Activated naive CD8-positive, alpha-beta T cell (primary cell): ENCODE measurements at regions not wholly inside any gene's neighbourhood (a gene's known extent, or its start where the extent isn't known, plus 50 kb on each side); places are given as distances from the start of the nearest gene placed in this dataset.

Experiments
- H3K27ac Mint-ChIP-seq: one replicate; pipeline ENCODE4 v1.8.0; 2021; ENCODE audit warnings: mixed read lengths
- H3K27me3 Mint-ChIP-seq: one replicate; pipeline ENCODE4 v1.8.0; 2021; ENCODE audit warnings: mixed read lengths
- H3K36me3 Mint-ChIP-seq: one replicate; pipeline ENCODE4 v1.8.0; 2021; ENCODE audit warnings: mixed read lengths
- H3K4me1 Mint-ChIP-seq: one replicate; pipeline ENCODE4 v1.8.0; 2021; ENCODE audit warnings: low read depth, mixed read lengths
- H3K4me3 Mint-ChIP-seq: one replicate; pipeline ENCODE4 v1.8.0; 2021; ENCODE audit warnings: mild to moderate bottlenecking, mixed read lengths
- H3K9me3 Mint-ChIP-seq: one replicate; pipeline ENCODE4 v1.8.0; 2021; ENCODE audit warnings: low read depth, mixed read lengths

DNA sequence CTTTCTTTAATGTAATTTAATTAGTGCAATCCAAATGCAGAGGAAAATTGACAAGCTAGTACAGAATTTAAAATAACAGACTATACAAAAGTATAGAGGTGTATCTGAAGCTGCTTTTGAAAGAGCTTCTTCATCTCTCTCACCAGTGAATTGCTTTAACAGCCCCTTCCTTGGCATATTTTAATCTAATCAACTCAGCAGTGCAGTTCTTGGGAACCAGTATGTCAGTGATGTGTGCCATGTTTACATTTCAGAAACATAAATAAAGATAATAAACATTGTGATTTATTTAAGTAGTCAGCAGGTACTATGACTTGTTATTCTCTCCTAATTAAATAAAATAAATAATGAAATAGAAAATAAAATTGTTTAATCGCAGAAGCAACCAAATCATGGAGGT lies 1260.6 kb downstream of the NCAM2 start:
- no peaks in the 10 kb centered on the region for H3K4me1 Mint-ChIP-seq
- no peak overlapping the region for H3K4me3 Mint-ChIP-seq
- H3K27me3 Mint-ChIP-seq = no peaks in the 10 kb centered on the region
- no peaks in the 10 kb centered on the region for H3K36me3 Mint-ChIP-seq
- no peaks in the 10 kb centered on the region for H3K9me3 Mint-ChIP-seq
- H3K27ac Mint-ChIP-seq = no peak overlapping the region

DNA sequence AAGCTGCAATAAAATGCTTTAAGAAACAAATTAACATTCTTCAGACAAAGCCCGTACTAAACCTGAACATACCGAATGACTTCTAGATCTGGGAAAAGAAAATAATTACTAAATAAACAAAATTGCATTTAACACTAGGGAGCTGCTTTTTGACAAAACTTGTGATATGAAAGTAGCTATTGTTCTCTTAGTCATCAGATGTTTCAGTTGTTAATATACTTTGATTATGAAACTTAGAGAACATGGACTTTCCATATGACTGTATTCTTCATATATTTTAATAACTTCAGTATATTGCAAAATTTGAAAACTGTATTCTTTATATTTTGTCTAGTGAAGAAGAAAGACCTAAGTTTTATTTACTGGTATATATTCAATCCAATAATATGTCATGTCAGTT lies 1262.1 kb downstream of the NCAM2 start:
- Mint-ChIP-seq H3K4me1 (no peaks in the 10 kb centered on the region), H3K36me3 (no peaks in the 10 kb centered on the region), H3K9me3 (no peaks in the 10 kb centered on the region), H3K4me3 (no peak overlapping the region), H3K27me3 (no peaks in the 10 kb centered on the region), H3K27ac (no peak overlapping the region)

DNA sequence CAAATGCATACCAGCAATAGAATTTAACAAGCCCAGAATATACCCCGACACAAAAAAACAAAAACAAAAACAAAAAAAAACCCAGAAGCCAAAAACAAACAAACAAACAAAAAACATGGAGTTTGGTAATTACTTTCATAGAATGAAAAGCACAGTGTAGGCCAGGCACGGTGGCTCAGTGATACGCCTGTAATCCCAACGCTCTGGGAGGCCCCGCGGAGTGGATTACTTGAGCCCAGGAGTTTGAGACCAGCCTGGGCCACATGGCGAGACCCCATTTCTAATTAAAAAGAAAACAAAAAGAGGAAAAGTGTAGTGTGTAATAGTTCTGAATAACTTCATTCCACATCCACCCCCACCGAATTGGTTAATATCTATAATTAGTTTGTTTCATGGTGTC lies 1265.7 kb downstream of the NCAM2 start:
- Mint-ChIP-seq H3K4me1 (no peaks in the 10 kb centered on the region), H3K27me3 (no peaks in the 10 kb centered on the region), H3K36me3 (no peaks in the 10 kb centered on the region), H3K27ac (no peak overlapping the region), H3K4me3 (no peak overlapping the region), H3K9me3 (no peaks in the 10 kb centered on the region)

DNA sequence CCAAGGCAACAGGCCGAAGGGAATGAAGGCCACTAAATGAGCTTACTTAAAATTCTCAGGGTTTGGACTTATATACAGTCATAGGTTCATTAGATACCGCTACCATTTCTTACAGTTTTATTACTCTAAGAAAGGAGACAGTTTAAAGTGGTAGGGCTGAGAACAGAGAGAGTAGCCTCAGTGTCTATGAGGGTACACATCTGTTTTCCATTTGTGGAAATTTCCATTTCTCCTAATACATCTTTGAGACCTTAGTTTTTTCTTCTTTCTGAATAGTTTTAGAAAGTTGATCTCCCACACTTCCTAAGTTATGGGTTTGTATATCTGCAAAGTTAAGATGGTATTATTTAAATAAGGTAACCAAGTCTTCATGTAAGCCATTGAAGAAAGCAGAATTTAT lies 1279.1 kb downstream of the NCAM2 start:
- no peak overlapping the region for H3K27ac Mint-ChIP-seq
- no peak overlapping the region for H3K4me3 Mint-ChIP-seq
- H3K9me3 Mint-ChIP-seq = no peaks in the 10 kb centered on the region
- H3K36me3 Mint-ChIP-seq = no peaks in the 10 kb centered on the region
- no peaks in the 10 kb centered on the region for H3K4me1 Mint-ChIP-seq
- H3K27me3 Mint-ChIP-seq = no peaks in the 10 kb centered on the region

DNA sequence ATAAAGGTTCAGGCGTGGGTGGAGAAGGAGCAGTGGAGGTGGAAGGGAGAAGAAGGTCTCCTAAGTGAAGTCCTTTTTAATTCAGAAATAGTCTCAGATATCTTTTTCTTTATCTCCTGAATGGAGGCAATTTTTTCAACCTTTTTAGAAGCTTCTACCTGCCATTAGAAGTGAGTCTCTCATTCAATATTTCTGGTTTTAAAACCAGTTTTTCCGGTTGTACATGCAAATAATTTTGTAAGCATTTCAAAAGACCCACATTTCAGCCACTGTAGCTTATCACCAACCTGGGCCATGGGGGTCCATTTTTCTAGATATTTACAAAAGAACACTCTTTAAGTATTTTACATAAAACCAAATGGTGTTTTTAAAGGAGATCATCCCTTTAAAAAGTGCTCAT lies 1280.2 kb downstream of the NCAM2 start:
- Mint-ChIP-seq H3K27me3 (no peaks in the 10 kb centered on the region), H3K36me3 (no peaks in the 10 kb centered on the region), H3K9me3 (no peaks in the 10 kb centered on the region), H3K4me1 (no peaks in the 10 kb centered on the region), H3K27ac (no peak overlapping the region), H3K4me3 (no peak overlapping the region)

DNA sequence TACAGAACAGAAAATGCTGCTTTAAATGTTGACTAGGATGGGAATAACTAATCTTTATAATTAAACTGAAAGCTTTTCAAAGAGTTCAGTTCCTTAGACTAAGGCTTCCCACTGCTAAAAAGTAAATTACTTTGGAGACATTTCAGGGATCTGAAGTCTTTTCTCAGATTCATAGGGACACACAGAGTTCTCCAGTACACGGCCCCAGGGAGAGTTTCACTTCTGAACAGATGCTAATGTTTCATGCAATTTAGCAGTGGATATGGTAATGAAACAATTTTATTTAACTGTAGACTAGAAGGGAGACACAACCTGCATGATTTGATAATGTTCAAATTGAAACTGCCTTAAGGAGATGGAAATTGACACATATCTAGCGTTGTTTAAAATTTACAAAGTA lies 1282.6 kb downstream of the NCAM2 start:
- H3K36me3 Mint-ChIP-seq = no peaks in the 10 kb centered on the region
- H3K9me3 Mint-ChIP-seq = no peaks in the 10 kb centered on the region
- H3K27me3 Mint-ChIP-seq = no peaks in the 10 kb centered on the region
- no peak overlapping the region for H3K4me3 Mint-ChIP-seq
- no peak overlapping the region for H3K27ac Mint-ChIP-seq
- no peaks in the 10 kb centered on the region for H3K4me1 Mint-ChIP-seq

DNA sequence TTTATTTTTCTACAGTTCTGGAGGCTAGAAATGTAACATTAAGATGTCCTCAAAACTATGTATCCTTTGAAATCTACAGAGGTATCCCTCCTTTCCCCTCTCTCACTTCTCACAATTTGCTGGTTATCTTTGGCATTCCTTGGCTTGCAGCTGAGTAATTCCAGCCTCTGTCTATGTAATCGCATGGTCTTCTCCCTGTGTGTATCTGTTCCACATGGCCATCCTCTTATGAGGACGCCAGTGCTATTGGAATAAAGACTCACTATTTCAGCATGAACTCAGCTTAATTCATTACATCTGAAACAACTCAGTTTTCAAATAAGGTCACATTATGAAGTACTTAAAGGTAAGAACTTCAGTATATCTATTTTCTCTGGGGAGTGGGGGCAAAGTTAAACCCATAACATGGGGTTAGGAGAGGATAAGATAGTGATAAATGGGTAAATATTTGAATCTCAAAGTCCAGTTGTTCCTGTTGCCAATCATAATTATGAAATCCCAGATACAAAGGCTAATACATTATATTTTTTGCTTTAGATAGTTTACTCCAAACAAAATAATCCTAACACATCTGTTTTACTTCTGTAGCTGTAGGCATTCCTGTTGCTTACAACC lies 1290.8 kb downstream of the NCAM2 start:
- no peak overlapping the region for H3K4me3 Mint-ChIP-seq
- peaks cover 7% of the 10 kb centered on the region for H3K9me3 Mint-ChIP-seq

DNA sequence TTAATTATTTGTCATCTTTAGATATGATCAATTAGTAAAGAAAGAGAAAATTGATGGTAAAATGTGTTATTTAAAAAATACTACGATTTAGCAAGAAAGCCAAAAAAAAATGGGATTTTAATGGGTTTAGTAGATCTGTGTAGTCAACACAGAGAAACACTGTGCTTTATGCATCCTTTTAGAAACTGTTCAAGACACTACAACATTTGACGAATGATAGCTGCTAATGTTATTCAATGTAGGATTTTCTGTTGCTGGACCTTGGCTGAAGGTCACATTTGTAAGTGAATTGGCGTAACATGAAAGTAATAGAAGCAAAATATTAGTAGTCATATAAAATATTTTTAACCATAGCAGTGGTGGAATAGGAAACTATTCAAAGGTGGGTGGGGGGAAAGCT lies 1293.9 kb downstream of the NCAM2 start:
- H3K4me1 Mint-ChIP-seq = no peaks in the 10 kb centered on the region
- no peaks in the 10 kb centered on the region for H3K27me3 Mint-ChIP-seq
- H3K4me3 Mint-ChIP-seq = no peak overlapping the region
- H3K27ac Mint-ChIP-seq = no peak overlapping the region
- no peaks in the 10 kb centered on the region for H3K36me3 Mint-ChIP-seq
- peaks cover 3% of the 10 kb centered on the region for H3K9me3 Mint-ChIP-seq

More for the DNA sequence above, 1290.8 kb downstream of the NCAM2 start:
- Mint-ChIP-seq H3K4me1 (no peaks in the 10 kb centered on the region), H3K27me3 (no peaks in the 10 kb centered on the region), H3K36me3 (no peaks in the 10 kb centered on the region), H3K27ac (no peak overlapping the region)

DNA sequence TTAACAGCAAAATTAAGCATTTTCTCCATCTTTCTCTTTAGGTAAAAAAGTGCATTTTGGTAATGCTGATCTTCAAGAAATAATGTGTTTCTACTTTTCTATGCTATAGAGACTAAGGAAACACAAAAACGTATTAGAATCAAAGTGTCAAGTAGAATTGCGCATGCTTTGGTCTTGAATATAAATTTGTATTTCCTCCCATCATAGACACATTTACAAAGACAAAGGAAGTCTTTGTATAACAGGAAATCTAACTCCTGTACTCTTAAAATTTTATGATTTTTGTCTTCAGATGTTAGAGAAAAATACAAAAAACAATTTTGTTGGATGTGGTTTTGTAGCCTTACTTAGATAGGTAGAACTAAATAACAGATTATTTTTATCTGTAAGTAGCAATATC lies 1299.4 kb downstream of the NCAM2 start:
- no peaks in the 10 kb centered on the region for H3K4me1 Mint-ChIP-seq
- no peaks in the 10 kb centered on the region for H3K27me3 Mint-ChIP-seq
- H3K4me3 Mint-ChIP-seq = no peak overlapping the region
- no peaks in the 10 kb centered on the region for H3K36me3 Mint-ChIP-seq
- H3K27ac Mint-ChIP-seq = no peak overlapping the region
- H3K9me3 Mint-ChIP-seq = peaks cover 9% of the 10 kb centered on the region

DNA sequence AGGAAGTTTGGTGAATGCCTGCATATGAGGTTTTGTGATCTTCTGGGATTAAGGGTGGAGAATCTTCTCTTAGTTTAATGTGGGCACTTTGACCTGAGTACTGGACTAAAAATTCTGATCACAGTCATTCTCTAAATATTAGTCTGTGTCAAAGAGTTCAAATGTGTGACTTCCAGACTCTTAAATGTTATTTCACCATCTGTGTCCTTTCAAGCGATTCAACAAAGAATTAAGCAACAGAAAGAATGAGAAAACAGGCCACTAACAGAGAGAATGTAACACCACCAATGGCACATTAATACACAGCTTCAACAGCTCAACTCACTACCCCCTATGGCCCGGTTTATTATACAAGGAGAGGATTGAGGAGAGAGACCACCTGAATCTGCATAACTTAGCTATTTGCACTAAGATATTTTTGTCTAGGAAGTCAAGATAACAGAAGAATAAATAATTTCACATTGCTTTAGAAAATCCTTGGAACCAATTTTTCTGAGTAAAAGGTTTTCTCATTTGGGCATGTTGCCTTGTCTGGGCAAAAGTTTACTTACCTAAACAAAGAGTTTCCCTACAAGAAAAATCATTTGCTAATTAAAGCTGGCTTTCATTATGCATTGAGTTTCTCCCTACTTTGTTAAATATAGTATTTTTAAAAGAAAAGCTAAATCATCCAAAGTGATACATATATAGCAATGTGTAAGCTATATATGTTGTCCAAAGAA lies 1313.7 kb downstream of the NCAM2 start:
- Mint-ChIP-seq H3K9me3 (peaks cover 8% of the 10 kb centered on the region), H3K27me3 (no peaks in the 10 kb centered on the region), H3K36me3 (no peaks in the 10 kb centered on the region), H3K27ac (no peak overlapping the region), H3K4me3 (no peak overlapping the region), H3K4me1 (no peaks in the 10 kb centered on the region)

DNA sequence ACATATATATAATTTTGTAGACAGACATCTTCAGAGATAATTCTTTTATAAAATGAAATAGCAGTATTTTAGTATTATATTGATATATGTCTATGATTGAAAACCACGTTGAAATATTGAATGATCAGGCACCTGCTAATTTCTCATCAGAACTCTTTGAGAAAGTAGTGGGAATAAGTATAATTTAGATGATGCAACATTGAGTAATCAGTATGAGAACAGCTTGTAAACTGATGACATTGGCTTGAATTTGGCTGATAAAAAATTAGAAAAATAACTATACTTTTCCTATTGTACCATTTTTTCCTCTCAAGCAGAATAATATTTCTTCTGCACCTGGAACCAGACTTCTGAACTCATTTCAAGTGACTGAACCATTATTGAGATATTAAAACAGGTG lies 1316.8 kb downstream of the NCAM2 start:
- no peaks in the 10 kb centered on the region for H3K4me1 Mint-ChIP-seq
- H3K4me3 Mint-ChIP-seq = no peak overlapping the region
- no peaks in the 10 kb centered on the region for H3K27me3 Mint-ChIP-seq
- H3K27ac Mint-ChIP-seq = no peak overlapping the region
- no peaks in the 10 kb centered on the region for H3K36me3 Mint-ChIP-seq
- peaks cover 8% of the 10 kb centered on the region for H3K9me3 Mint-ChIP-seq

DNA sequence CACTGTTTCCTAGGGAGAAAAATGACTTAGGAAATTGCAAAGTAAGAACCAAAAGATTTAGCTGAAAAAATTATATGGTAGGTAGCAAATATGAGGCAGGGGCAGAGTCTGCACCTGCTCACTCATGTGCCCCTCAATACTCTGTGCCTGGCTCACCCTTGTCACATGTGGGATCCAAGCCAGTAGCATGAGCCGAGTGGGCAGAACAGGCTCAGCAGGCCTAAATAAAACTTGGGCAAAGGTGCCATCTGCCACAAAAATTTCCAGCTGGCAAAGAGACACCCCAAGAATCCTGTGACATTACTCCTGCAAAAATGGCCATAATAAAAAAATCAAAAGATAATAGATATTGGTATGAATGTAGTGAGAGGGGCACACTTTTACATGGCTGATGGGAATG lies 1321.2 kb downstream of the NCAM2 start:
- Mint-ChIP-seq H3K27me3 (no peaks in the 10 kb centered on the region), H3K9me3 (peaks cover 4% of the 10 kb centered on the region), H3K36me3 (no peaks in the 10 kb centered on the region), H3K4me1 (no peaks in the 10 kb centered on the region), H3K4me3 (no peak overlapping the region), H3K27ac (no peak overlapping the region)

DNA sequence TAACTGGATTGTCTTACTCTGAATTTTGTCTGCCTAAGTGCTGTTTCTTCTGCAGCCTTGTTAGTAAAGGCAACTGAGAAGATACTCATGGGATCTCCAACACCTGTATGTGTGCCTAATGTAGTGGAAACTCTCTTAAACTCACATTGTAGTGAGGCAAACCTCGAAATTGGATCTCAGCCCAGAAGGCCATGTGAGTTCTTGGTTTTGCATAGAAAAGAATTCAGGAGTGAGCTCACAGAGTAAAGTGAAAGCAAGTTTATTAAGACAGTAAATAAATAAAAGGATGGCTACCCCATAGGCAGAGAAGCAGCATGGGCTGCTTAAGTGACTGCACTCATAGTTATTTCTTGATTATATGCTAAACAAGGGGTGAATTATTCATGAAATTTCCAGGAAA lies 1344.7 kb downstream of the NCAM2 start:
- peaks cover 3% of the 10 kb centered on the region for H3K9me3 Mint-ChIP-seq
- H3K36me3 Mint-ChIP-seq = no peaks in the 10 kb centered on the region
- no peaks in the 10 kb centered on the region for H3K27me3 Mint-ChIP-seq
- no peak overlapping the region for H3K27ac Mint-ChIP-seq
- H3K4me1 Mint-ChIP-seq = no peaks in the 10 kb centered on the region
- H3K4me3 Mint-ChIP-seq = no peak overlapping the region

DNA sequence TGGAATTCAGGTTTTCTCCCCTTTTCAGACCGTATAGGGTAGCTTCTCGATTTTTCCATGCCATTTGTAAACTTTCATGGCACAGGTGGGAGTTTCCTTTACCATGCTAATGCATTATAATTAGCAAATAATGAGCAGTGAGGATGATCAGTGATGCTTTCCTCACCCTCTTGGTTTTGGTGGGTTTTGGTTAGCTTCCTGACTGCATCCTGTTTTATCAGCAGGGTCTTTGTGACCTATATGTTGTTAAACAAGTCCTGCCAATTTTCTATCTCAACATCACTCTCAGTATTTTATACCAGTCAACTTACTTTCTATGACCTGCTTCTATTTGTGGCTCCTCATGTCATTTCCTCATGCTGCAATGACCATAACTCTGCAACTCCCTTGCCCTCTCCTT lies 1345.1 kb downstream of the NCAM2 start:
- Mint-ChIP-seq H3K36me3 (no peaks in the 10 kb centered on the region), H3K9me3 (peaks cover 3% of the 10 kb centered on the region), H3K4me3 (no peak overlapping the region), H3K27ac (no peak overlapping the region), H3K27me3 (no peaks in the 10 kb centered on the region), H3K4me1 (no peaks in the 10 kb centered on the region)

DNA sequence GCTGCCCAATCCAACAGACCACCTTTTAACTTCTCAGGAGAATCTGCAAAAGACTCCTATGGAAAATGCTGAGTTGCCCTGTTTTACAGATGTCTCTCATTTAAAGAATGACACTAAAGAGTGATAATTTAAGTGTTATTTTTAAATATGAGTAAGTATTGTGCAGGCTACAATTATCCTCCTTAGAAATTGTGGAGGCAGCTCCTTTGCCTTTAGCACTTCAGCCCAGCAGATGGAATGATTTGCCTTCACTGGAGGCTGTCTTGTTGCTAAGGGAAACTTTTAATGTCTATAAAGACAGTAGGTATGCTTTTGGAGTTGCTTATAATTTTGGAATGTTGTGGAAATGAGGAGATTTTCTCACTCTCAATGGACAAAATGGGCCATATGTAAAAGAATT lies 1345.5 kb downstream of the NCAM2 start:
- no peaks in the 10 kb centered on the region for H3K36me3 Mint-ChIP-seq

DNA sequence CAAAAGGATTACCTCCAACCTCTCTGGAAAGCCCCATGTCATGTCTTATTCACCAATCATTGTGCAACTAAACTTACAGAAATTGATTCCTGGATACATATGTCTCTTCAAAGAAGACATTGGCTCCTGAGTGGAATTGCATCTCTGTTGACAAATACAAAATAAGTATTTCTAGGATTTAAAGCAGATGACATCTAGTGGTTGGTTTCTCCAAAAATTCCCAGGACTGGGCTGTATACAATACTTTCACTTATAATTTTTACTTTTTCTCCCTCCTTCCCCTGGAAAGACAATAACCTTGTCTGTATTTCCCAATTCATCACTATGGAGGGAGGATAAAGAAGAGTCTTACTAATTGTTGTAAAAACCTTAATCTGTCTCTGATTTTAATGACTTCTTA lies 1347.4 kb downstream of the NCAM2 start:
- no peaks in the 10 kb centered on the region for H3K9me3 Mint-ChIP-seq
- no peaks in the 10 kb centered on the region for H3K27me3 Mint-ChIP-seq
- no peaks in the 10 kb centered on the region for H3K36me3 Mint-ChIP-seq
- H3K4me3 Mint-ChIP-seq = no peak overlapping the region
- no peaks in the 10 kb centered on the region for H3K4me1 Mint-ChIP-seq
- no peak overlapping the region for H3K27ac Mint-ChIP-seq

More for the DNA sequence above, 1345.5 kb downstream of the NCAM2 start:
- Mint-ChIP-seq H3K27ac (no peak overlapping the region), H3K27me3 (no peaks in the 10 kb centered on the region), H3K9me3 (no peaks in the 10 kb centered on the region), H3K4me1 (no peaks in the 10 kb centered on the region), H3K4me3 (no peak overlapping the region)
